WTC11 (cell line): ENCODE measurements at regions not wholly inside any gene's neighbourhood (a gene's known extent, or its start where the extent isn't known, plus 50 kb on each side); places are given as distances from the start of the nearest gene placed in this dataset.

ENCODE experiments used
- ATAC-seq: fragments of 200-7000 bp; cut with Tn5 transposase; 2 replicates; pipeline ENCODE4 v1.10.0; 2021; ENCODE audit warnings: mild to moderate bottlenecking, moderate library complexity
- CTCF ChIA-PET: fragments of 300-600 bp; sonication (Branson Sonifier 250); formaldehyde crosslinking; loops from one replicate; lab custom pipeline; 2021; ENCODE audit warnings: antibody characterized with exemption; lab: Charles Lee
- POLR2A ChIA-PET: fragments of 350-600 bp; sonication (Branson Sonifier 250); formaldehyde crosslinking; loops from one replicate; lab custom pipeline; 2021; ENCODE audit warnings: antibody characterized with exemption; lab: Charles Lee
- DNase-seq: peaks from one replicate; pipeline ENCODE4 v3.0.0; 2021; ENCODE audit warnings: low spot score
- H3K27ac Mint-ChIP-seq: 2 replicates; pipeline ENCODE4 v1.8.0; 2021; ENCODE audit warnings: mixed read lengths
- H3K27me3 Mint-ChIP-seq: 2 replicates; pipeline ENCODE4 v1.8.0; 2021; ENCODE audit warnings: low read depth, mild to moderate bottlenecking, moderate library complexity, mixed read lengths
- H3K36me3 Mint-ChIP-seq: 2 replicates; pipeline ENCODE4 v1.8.0; 2021; ENCODE audit warnings: mixed read lengths
- H3K4me1 Mint-ChIP-seq: 2 replicates; pipeline ENCODE4 v1.8.0; 2022; ENCODE audit warnings: mixed read lengths
- H3K4me3 Mint-ChIP-seq: 2 replicates; pipeline ENCODE4 v1.8.0; 2021; ENCODE audit warnings: mild to moderate bottlenecking, moderate library complexity, mixed read lengths
- H3K9me3 Mint-ChIP-seq: 2 replicates; pipeline ENCODE4 v1.8.0; 2021; ENCODE audit warnings: mixed read lengths
- CBFB ChIP-seq: sonication (generic); formaldehyde crosslinking; IDR thresholded peaks from 2 replicates; pipeline ENCODE4 v1.8.1; 2022; ENCODE audit warnings: mild to moderate bottlenecking, low read depth, missing genetic modification reagents
- ELF4 ChIP-seq: sonication (generic); formaldehyde crosslinking; IDR thresholded peaks from 2 replicates; pipeline ENCODE4 v1.8.1; 2022; ENCODE audit warnings: low read depth, mild to moderate bottlenecking, moderate library complexity, missing genetic modification reagents
- GRHL2 ChIP-seq: fragments of 250-450 bp; sonication (Bioruptor Pico); IDR thresholded peaks from 2 replicates; pipeline ENCODE4 v1.8.0; 2022; ENCODE audit warnings: mild to moderate bottlenecking, moderate library complexity; ENCODE audit not compliant: insufficient replicate concordance, severe bottlenecking
- HMGA2 ChIP-seq: fragments of 250-450 bp; sonication (Bioruptor Pico); IDR thresholded peaks from 2 replicates; pipeline ENCODE4 v1.4.0; 2021; ENCODE audit warnings: mild to moderate bottlenecking, moderate library complexity
- MXD4 ChIP-seq: fragments of 250-450 bp; sonication (Bioruptor Pico); IDR thresholded peaks from 2 replicates; pipeline ENCODE4 v1.8.0; 2021; ENCODE audit warnings: mild to moderate bottlenecking, moderate library complexity, borderline replicate concordance
- NR1H2 ChIP-seq: sonication (generic); formaldehyde crosslinking; IDR thresholded peaks from 2 replicates; pipeline ENCODE4 v1.9.0; 2021; ENCODE audit warnings: mild to moderate bottlenecking, moderate library complexity, missing genetic modification reagents
- RELA ChIP-seq: sonication (generic); formaldehyde crosslinking; IDR thresholded peaks from 2 replicates; pipeline ENCODE4 v1.8.1; 2022; ENCODE audit warnings: missing genetic modification reagents, mild to moderate bottlenecking, borderline replicate concordance
- SMAD3 ChIP-seq: sonication (generic); formaldehyde crosslinking; IDR thresholded peaks from 2 replicates; pipeline ENCODE4 v1.8.0; 2022; ENCODE audit warnings: missing genetic modification reagents, mild to moderate bottlenecking, borderline replicate concordance
- TEAD1 ChIP-seq: sonication (generic); formaldehyde crosslinking; IDR thresholded peaks from 2 replicates; pipeline ENCODE4 v1.8.0; 2022; ENCODE audit warnings: mild to moderate bottlenecking, missing genetic modification reagents
- ZNF219 ChIP-seq: sonication (generic); formaldehyde crosslinking; IDR thresholded peaks from 2 replicates; pipeline ENCODE4 v1.8.0; 2023; ENCODE audit warnings: missing genetic modification reagents, mild to moderate bottlenecking, borderline replicate concordance
- ZNF396 ChIP-seq: fragments of 250-450 bp; sonication (Bioruptor Pico); IDR thresholded peaks from 2 replicates; pipeline ENCODE4 v1.8.0; 2021; ENCODE audit warnings: mild to moderate bottlenecking, moderate library complexity, borderline replicate concordance
- ZNF671 ChIP-seq: fragments of 250-450 bp; sonication (Bioruptor Pico); IDR thresholded peaks from 2 replicates; pipeline ENCODE4 v1.8.0; 2021; ENCODE audit warnings: mild to moderate bottlenecking
- TF ChIP-seq, protein P1 (sequence below): fragments of 250-450 bp; sonication (Bioruptor Pico); IDR thresholded peaks from 2 replicates; pipeline ENCODE4 v1.9.0; 2021; ENCODE audit warnings: mild to moderate bottlenecking, borderline replicate concordance
- TF ChIP-seq, protein P2 (sequence below): sonication (generic); formaldehyde crosslinking; IDR thresholded peaks from 2 replicates; pipeline ENCODE4 v1.8.0; 2022; ENCODE audit warnings: mild to moderate bottlenecking, missing genetic modification reagents
- TF ChIP-seq, protein P3 (sequence below): sonication (generic); formaldehyde crosslinking; IDR thresholded peaks from 2 replicates; pipeline ENCODE4 v1.8.0; 2022; ENCODE audit warnings: mild to moderate bottlenecking, missing genetic modification reagents
- TF ChIP-seq, protein P4 (sequence below): fragments of 250-450 bp; sonication (Bioruptor Pico); IDR thresholded peaks from 2 replicates; pipeline ENCODE4 v1.9.0; 2021; ENCODE audit warnings: moderate library complexity, mild to moderate bottlenecking, inconsistent platforms, borderline replicate concordance
- TF ChIP-seq, protein P5 (sequence below): sonication (generic); formaldehyde crosslinking; IDR thresholded peaks from 2 replicates; pipeline ENCODE4 v1.8.0; 2023; ENCODE audit warnings: mild to moderate bottlenecking, missing genetic modification reagents

DNA sequence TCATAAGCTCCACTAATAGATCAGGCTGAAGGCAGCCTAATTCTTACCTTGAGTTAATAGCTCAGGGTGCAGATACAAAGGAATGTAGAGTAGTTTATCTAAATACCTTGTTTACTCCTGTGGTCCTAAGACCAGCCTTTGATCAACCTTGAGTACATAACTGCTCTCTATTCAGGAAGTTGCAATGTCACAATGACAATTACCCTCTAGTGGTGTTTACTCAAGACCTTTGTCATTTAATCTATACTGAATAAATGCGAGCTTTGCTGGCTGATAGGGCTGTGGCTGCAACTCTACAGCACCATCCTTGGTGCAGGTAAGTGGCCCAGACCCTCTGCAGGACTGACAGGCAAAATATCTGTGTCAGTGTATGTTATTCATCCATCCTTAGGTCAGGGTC, 282.7 kb downstream of the ATXN7L3B start (continued):
- TF ChIP-seq, protein P1, sequence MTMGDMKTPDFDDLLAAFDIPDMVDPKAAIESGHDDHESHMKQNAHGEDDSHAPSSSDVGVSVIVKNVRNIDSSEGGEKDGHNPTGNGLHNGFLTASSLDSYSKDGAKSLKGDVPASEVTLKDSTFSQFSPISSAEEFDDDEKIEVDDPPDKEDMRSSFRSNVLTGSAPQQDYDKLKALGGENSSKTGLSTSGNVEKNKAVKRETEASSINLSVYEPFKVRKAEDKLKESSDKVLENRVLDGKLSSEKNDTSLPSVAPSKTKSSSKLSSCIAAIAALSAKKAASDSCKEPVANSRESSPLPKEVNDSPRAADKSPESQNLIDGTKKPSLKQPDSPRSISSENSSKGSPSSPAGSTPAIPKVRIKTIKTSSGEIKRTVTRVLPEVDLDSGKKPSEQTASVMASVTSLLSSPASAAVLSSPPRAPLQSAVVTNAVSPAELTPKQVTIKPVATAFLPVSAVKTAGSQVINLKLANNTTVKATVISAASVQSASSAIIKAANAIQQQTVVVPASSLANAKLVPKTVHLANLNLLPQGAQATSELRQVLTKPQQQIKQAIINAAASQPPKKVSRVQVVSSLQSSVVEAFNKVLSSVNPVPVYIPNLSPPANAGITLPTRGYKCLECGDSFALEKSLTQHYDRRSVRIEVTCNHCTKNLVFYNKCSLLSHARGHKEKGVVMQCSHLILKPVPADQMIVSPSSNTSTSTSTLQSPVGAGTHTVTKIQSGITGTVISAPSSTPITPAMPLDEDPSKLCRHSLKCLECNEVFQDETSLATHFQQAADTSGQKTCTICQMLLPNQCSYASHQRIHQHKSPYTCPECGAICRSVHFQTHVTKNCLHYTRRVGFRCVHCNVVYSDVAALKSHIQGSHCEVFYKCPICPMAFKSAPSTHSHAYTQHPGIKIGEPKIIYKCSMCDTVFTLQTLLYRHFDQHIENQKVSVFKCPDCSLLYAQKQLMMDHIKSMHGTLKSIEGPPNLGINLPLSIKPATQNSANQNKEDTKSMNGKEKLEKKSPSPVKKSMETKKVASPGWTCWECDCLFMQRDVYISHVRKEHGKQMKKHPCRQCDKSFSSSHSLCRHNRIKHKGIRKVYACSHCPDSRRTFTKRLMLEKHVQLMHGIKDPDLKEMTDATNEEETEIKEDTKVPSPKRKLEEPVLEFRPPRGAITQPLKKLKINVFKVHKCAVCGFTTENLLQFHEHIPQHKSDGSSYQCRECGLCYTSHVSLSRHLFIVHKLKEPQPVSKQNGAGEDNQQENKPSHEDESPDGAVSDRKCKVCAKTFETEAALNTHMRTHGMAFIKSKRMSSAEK, result no peak
- TF ChIP-seq TEAD1 (CRISPR knock-in tag) (no peak), RELA (CRISPR knock-in tag) (no peak), ZNF219 (CRISPR knock-in tag) (no peak), MXD4 (no peak), ELF4 (CRISPR knock-in tag) (no peak)
- TF ChIP-seq, protein P2, sequence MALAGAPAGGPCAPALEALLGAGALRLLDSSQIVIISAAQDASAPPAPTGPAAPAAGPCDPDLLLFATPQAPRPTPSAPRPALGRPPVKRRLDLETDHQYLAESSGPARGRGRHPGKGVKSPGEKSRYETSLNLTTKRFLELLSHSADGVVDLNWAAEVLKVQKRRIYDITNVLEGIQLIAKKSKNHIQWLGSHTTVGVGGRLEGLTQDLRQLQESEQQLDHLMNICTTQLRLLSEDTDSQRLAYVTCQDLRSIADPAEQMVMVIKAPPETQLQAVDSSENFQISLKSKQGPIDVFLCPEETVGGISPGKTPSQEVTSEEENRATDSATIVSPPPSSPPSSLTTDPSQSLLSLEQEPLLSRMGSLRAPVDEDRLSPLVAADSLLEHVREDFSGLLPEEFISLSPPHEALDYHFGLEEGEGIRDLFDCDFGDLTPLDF (CRISPR knock-in tag), result no peak

DNA sequence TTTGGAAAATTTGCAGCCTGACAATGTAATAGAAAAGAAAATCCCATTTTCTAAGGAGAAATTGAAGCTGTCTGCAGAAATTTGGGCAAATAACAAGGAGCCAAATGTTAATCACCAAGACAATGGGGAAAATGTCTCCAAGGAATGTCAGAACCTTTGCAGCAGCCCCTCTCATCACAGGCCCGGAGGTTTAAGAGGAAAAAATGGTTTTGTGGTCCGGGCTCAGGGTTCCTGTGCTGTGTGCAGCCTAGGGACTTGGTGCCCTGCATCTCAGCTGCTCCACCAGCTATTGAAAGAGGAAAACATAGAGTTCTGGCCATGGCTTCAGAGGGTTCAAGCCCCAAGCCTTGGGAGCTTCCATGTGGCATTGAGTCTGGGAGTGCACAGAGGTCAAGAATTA, 298.9 kb downstream of the ATXN7L3B start:
- no peak for ATAC-seq
- no peak overlapping the region for H3K27ac Mint-ChIP-seq
- CTCF ChIA-PET, result no interaction called here

DNA sequence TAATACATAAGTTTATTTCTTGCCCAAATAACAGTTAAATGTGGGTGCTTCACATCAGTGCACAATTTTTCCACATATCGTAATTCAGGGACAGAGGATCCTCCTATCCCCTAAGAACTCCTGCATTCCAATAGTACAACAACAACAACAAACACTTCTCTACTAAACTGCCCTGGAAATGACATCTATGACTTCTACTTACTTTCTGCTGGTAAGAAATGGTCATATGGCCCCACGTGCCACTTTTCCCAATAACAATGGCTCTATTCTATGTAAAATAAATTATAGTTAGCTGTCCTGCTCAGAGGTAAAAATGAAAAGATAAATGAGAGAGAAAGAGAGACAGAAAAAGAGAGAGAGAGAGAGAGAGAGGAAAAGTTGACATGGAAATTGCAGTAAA, 308.5 kb downstream of the ATXN7L3B start:
- Mint-ChIP-seq H3K4me1 (no peaks in the 10 kb centered on the region), H3K36me3 (no peaks in the 10 kb centered on the region), H3K9me3 (no peaks in the 10 kb centered on the region), H3K27ac (no peak overlapping the region), H3K4me3 (no peak overlapping the region), H3K27me3 (peaks cover 4% of the 10 kb centered on the region; the same call in 1 of the 2 replicates)
- POLR2A ChIA-PET, result no interaction called here
- ATAC-seq (no peak), DNase-seq (no peak)
- CTCF ChIA-PET, result no interaction called here
- TF ChIP-seq GRHL2 (CRISPR knock-in tag) (no peak), HMGA2 (no peak), ZNF396 (CRISPR knock-in tag) (no peak), NR1H2 (CRISPR knock-in tag) (no peak), CBFB (no peak)
- TF ChIP-seq, protein P3, sequence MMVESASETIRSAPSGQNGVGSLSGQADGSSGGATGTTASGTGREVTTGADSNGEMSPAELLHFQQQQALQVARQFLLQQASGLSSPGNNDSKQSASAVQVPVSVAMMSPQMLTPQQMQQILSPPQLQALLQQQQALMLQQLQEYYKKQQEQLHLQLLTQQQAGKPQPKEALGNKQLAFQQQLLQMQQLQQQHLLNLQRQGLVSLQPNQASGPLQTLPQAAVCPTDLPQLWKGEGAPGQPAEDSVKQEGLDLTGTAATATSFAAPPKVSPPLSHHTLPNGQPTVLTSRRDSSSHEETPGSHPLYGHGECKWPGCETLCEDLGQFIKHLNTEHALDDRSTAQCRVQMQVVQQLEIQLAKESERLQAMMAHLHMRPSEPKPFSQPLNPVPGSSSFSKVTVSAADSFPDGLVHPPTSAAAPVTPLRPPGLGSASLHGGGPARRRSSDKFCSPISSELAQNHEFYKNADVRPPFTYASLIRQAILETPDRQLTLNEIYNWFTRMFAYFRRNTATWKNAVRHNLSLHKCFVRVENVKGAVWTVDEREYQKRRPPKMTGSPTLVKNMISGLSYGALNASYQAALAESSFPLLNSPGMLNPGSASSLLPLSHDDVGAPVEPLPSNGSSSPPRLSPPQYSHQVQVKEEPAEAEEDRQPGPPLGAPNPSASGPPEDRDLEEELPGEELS (CRISPR knock-in tag), result no peak
- TF ChIP-seq, protein P1, result no peak

More for the DNA sequence above, 298.9 kb downstream of the ATXN7L3B start:
- no peak for TF ChIP-seq SMAD3 (CRISPR knock-in tag)
- no peak for TF ChIP-seq ZNF671 (CRISPR knock-in tag)
- TF ChIP-seq GRHL2 (CRISPR knock-in tag), result no peak
- TF ChIP-seq, protein P4, sequence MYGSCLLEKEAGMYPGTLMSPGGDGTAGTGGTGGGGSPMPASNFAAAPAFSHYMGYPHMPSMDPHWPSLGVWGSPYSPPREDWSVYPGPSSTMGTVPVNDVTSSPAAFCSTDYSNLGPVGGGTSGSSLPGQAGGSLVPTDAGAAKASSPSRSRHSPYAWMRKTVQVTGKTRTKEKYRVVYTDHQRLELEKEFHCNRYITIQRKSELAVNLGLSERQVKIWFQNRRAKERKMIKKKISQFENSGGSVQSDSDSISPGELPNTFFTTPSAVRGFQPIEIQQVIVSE (CRISPR knock-in tag), result no peak
- no peak for TF ChIP-seq ELF4 (CRISPR knock-in tag)
- TF ChIP-seq, protein P5, sequence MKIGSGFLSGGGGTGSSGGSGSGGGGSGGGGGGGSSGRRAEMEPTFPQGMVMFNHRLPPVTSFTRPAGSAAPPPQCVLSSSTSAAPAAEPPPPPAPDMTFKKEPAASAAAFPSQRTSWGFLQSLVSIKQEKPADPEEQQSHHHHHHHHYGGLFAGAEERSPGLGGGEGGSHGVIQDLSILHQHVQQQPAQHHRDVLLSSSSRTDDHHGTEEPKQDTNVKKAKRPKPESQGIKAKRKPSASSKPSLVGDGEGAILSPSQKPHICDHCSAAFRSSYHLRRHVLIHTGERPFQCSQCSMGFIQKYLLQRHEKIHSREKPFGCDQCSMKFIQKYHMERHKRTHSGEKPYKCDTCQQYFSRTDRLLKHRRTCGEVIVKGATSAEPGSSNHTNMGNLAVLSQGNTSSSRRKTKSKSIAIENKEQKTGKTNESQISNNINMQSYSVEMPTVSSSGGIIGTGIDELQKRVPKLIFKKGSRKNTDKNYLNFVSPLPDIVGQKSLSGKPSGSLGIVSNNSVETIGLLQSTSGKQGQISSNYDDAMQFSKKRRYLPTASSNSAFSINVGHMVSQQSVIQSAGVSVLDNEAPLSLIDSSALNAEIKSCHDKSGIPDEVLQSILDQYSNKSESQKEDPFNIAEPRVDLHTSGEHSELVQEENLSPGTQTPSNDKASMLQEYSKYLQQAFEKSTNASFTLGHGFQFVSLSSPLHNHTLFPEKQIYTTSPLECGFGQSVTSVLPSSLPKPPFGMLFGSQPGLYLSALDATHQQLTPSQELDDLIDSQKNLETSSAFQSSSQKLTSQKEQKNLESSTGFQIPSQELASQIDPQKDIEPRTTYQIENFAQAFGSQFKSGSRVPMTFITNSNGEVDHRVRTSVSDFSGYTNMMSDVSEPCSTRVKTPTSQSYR, result no peak
- no peak for TF ChIP-seq ZNF219 (CRISPR knock-in tag)
- Mint-ChIP-seq H3K4me1 (no peaks in the 10 kb centered on the region), H3K9me3 (peaks cover 57% of the 10 kb centered on the region), H3K4me3 (no peak overlapping the region), H3K27me3 (peaks cover 3% of the 10 kb centered on the region; the same call in 1 of the 2 replicates), H3K36me3 (peaks cover 23% of the 10 kb centered on the region)
- POLR2A ChIA-PET, result no interaction called here
- DNase-seq, result no peak
